Fibroblast of pulmonary artery (primary cell): ENCODE measurements at regions not wholly inside any gene's neighbourhood (a gene's known extent, or its start where the extent isn't known, plus 50 kb on each side); places are given as distances from the start of the nearest gene placed in this dataset.

Experiments used
- DNase-seq: peaks from one replicate; pipeline ENCODE4 v3.0.0-alpha.2; 2010; ENCODE audit warnings: low read depth
- H3K4me3 ChIP-seq: replicated peaks from 2 replicates; pipeline ENCODE4 v1.5.1; 2011; ENCODE audit warnings: low read depth, mild to moderate bottlenecking, control low read depth, low read length, moderate library complexity
- TF ChIP-seq, protein P1 (sequence below): IDR thresholded peaks from 2 replicates; pipeline ENCODE4 v1.5.1; 2011; ENCODE audit warnings: mild to moderate bottlenecking, control low read depth, low read length, inconsistent platforms; ENCODE audit errors: missing control alignments

DNA sequence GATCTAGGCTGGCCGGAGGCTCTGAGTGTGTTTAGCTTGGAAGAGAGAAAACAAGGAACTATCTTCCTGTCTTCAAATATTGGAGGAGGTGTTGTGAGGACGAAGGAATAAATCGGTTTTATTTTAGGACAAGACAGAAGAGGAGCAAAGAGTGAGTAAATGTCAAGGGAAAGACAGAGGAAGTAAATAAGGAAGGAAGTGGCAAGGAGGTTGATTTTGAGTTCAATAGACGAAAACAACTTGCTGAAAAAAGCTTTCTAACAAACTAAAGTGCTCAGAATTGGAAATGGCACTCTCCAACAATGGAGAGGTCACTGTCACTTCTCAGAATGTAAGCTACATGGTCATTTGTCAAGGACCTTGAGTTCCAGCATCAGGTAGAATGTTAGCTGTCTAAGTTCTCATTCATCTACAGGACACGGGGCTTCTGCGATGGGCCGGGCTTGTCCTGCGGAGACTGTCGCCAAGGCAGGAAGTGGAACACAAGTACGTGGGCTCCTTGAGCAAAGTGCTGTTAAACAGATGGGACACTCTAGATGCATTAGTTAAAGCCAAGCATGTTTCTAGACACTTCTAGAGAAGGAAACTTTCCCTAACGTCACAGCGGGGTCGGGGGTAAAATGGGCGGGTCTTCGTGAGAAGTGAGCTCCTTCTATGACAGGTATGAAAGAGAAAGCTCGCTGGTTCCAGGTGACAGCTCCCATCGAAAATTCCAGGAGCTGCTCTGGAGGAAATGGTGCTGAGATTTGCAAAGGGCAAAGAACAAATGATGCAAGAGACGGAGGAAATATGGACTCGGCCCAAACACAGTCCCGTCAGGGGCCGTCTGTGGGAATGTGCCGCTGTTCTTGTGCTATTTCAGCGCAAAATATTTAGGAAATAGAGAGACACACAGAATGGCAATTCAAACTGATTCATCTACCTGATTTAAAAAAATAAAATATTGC lies 103.9 kb upstream of the UBL3 start:
- no peak for DNase-seq
- no peak overlapping the region for H3K4me3 ChIP-seq
- TF ChIP-seq, protein P1, sequence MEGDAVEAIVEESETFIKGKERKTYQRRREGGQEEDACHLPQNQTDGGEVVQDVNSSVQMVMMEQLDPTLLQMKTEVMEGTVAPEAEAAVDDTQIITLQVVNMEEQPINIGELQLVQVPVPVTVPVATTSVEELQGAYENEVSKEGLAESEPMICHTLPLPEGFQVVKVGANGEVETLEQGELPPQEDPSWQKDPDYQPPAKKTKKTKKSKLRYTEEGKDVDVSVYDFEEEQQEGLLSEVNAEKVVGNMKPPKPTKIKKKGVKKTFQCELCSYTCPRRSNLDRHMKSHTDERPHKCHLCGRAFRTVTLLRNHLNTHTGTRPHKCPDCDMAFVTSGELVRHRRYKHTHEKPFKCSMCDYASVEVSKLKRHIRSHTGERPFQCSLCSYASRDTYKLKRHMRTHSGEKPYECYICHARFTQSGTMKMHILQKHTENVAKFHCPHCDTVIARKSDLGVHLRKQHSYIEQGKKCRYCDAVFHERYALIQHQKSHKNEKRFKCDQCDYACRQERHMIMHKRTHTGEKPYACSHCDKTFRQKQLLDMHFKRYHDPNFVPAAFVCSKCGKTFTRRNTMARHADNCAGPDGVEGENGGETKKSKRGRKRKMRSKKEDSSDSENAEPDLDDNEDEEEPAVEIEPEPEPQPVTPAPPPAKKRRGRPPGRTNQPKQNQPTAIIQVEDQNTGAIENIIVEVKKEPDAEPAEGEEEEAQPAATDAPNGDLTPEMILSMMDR: no peak

DNA sequence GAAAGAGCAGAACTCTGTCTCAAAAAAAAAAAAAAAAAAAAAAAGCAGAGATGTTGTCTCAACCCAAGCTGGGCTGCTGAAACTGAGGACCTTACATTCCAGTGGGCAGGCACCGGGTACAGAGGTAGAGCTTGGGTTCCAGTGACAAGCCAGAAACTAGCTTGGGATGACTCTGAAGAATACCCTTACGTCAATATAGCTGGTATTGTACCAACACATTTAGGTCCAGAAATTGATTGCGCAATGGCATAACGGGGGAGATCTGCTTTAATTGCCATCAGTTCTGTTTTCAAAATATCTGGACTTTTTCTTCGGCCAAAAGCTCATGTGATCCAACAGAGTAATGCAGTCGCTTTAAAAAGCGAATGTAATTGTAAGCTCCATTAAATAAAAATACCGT lies 103.1 kb upstream of the UBL3 start:
- H3K4me3 ChIP-seq: no peak overlapping the region
- DNase-seq: no peak
- TF ChIP-seq, protein P1: no peak

DNA sequence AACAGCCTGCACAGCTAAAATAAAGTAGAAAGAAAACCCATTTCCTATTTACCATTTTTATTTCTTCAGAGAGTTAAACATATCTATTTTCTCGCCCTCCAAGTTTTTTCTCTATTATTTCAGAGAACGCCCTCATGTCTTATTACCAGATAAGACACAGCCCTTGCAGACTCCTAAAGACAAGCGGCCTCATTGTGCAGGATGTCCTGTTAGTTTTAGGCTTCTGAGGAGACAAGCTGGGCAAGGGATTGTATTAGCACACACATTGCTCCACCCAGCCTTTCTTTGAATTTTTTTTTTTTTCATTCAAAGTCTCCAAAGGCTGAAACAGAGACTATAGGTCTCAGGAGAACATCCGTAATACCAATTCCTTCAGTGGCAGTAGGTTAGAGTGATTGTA lies 101.8 kb upstream of the UBL3 start:
- TF ChIP-seq, protein P1: no peak
- DNase-seq: no peak
- H3K4me3 ChIP-seq: no peak overlapping the region

DNA sequence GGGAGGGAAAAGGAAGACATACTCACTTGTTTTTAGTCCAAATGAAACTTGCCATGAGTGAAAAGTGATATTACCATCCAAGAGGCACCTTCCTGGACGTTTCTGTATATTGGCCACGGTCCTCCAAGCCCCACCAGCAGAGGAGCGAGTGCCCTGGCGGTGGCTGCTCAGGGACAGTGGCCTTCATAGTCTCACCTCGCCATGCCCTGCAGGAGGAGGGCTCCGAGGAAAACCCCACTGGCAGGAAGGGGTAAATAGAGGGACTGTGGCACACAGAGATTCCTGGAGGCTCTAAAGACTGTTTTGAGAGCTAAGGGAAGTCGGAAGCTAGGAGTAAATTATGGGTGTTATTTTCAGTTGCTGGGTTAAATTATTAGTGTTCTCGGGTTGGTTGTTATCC lies 98.4 kb upstream of the UBL3 start:
- TF ChIP-seq, protein P1: no peak
- no peak overlapping the region for H3K4me3 ChIP-seq
- no peak for DNase-seq

DNA sequence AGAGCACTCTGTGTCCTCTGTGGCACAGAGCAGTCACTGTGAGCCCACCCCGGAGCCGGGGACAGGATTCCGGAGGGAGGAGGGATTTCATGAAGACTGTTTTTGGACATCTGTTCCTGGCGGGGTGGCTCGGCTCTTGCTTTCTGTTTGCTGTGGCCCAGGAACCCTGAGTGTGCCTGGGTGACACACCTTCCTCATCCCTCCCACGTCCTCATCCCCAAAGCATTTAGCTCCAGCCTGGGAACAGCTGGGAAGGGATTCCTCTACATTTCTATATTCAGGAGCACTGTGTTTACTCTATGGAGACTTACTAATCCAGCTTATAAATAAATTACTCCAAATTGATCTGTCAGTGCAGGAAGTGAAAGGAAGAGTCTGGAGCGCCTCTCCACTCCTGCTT lies 97.8 kb upstream of the UBL3 start:
- TF ChIP-seq, protein P1: no peak
- no peak for DNase-seq
- no peak overlapping the region for H3K4me3 ChIP-seq

DNA sequence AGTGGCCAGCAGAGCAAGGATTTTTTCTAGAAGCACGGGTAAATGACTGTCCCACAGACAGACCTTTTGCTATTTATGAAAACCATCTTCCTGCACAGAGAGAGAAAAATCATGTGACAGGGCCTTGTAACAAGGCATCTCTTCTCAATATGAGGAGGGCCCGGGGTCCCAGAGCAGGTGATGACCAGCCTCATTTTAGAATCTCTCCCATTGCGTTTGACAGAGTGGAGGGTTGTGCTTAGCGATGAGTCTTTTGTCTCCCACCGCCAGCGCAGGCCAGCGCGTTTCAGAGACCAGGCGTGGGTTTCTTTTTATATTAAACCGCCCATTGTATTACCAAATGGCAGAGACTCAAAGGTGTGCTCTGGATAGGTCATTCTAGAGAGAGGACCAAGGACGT lies 97.4 kb upstream of the UBL3 start:
- TF ChIP-seq, protein P1: no peak
- no peak for DNase-seq
- no peak overlapping the region for H3K4me3 ChIP-seq

DNA sequence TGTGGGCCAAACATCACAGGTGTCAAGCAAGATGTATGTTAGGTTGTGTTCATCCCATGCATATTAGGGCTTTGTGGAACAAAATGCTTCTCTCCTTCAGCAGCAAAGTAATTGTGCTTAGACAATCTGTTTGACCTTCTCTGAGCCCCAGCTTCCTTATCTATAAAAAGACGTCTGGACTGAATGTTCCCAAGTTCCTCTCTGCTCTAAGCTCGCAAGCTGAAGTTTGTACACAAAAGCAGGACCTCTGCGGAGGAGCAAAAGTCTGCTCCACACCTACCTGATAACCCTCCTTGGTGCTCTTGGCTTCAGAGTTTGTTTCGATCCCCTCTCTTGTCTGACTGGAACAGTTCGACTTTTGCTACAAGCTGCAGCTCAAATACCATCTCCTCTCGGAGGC lies 95.7 kb upstream of the UBL3 start:
- no peak for DNase-seq
- H3K4me3 ChIP-seq: no peak overlapping the region
- TF ChIP-seq, protein P1: no peak
